ENCODE measurements at regions not wholly inside any gene's neighbourhood (a gene's known extent, or its start where the extent isn't known, plus 50 kb on each side); places are given as distances from the start of the nearest gene placed in this dataset.

- H3K27me3 ChIP-seq (replicated peaks; ENCODE audit: control insufficient read depth, insufficient read depth, low read length) = no peaks in the 10 kb centered on the region
- no peak for DNase-seq (ENCODE audit: extremely low read depth, insufficient read length)
- H3K36me3 ChIP-seq (ENCODE audit: control insufficient read depth, insufficient read depth, low read length) = no peaks in the 10 kb centered on the region
- H3K4me3 ChIP-seq (replicated peaks; ENCODE audit: low read depth, low read length) = no peak overlapping the region
- no peak for TF ChIP-seq CTCF (IDR thresholded peaks at IDR 0.05; ENCODE audit: insufficient read depth, low read length, poor library complexity, severe bottlenecking)
Measured at GRCh38 chr3:110026421-110026820, 689.1 kb upstream of the DPPA4 start.

GRCh38 chr3:110027446-110028080, 690.2 kb upstream of the DPPA4 start:
- Histone ChIP-seq H3K36me3 (ENCODE audit: control insufficient read depth, insufficient read depth, low read length) (no peaks in the 10 kb centered on the region), H3K4me3 (replicated peaks; ENCODE audit: low read depth, low read length) (no peak overlapping the region), H3K27me3 (replicated peaks; ENCODE audit: control insufficient read depth, insufficient read depth, low read length) (no peaks in the 10 kb centered on the region)
- DNase-seq (ENCODE audit: extremely low read depth, insufficient read length) = no peak
- TF ChIP-seq CTCF (IDR thresholded peaks at IDR 0.05; ENCODE audit: insufficient read depth, low read length, poor library complexity, severe bottlenecking) = no peak

GRCh38 chr3:110031975-110032374, 694.6 kb upstream of the DPPA4 start:
- DNase-seq (ENCODE audit: extremely low read depth, insufficient read length) = no peak
- no peak for TF ChIP-seq CTCF (IDR thresholded peaks at IDR 0.05; ENCODE audit: insufficient read depth, low read length, poor library complexity, severe bottlenecking)
- Histone ChIP-seq H3K4me3 (replicated peaks; ENCODE audit: low read depth, low read length) (no peak overlapping the region), H3K27me3 (replicated peaks; ENCODE audit: control insufficient read depth, insufficient read depth, low read length) (no peaks in the 10 kb centered on the region), H3K36me3 (ENCODE audit: control insufficient read depth, insufficient read depth, low read length) (no peaks in the 10 kb centered on the region)

GRCh38 chr3:110059431-110059830, 722.1 kb upstream of the DPPA4 start:
- H3K36me3 ChIP-seq (ENCODE audit: control insufficient read depth, insufficient read depth, low read length) = no peaks in the 10 kb centered on the region
- no peaks in the 10 kb centered on the region for H3K27me3 ChIP-seq (replicated peaks; ENCODE audit: control insufficient read depth, insufficient read depth, low read length)
- no peak overlapping the region for H3K4me3 ChIP-seq (replicated peaks; ENCODE audit: low read depth, low read length)
- TF ChIP-seq CTCF (IDR thresholded peaks at IDR 0.05; ENCODE audit: insufficient read depth, low read length, poor library complexity, severe bottlenecking) = no peak
- no peak for DNase-seq (ENCODE audit: extremely low read depth, insufficient read length)

- no peak for DNase-seq (ENCODE audit: extremely low read depth, insufficient read length)
- H3K36me3 ChIP-seq (ENCODE audit: control insufficient read depth, insufficient read depth, low read length) = no peaks in the 10 kb centered on the region
- TF ChIP-seq CTCF (IDR thresholded peaks at IDR 0.05; ENCODE audit: insufficient read depth, low read length, poor library complexity, severe bottlenecking) = no peak
Measured at GRCh38 chr3:110062716-110063115, 725.4 kb upstream of the DPPA4 start.

GRCh38 chr3:110063178-110063577, 725.8 kb upstream of the DPPA4 start:
- Histone ChIP-seq H3K36me3 (ENCODE audit: control insufficient read depth, insufficient read depth, low read length) (no peaks in the 10 kb centered on the region), H3K27me3 (replicated peaks; ENCODE audit: control insufficient read depth, insufficient read depth, low read length) (no peaks in the 10 kb centered on the region), H3K4me3 (replicated peaks; ENCODE audit: low read depth, low read length) (no peak overlapping the region)
- no peak for TF ChIP-seq CTCF (IDR thresholded peaks at IDR 0.05; ENCODE audit: insufficient read depth, low read length, poor library complexity, severe bottlenecking)
- no peak for DNase-seq (ENCODE audit: extremely low read depth, insufficient read length)

More at GRCh38 chr3:110062716-110063115, 725.4 kb upstream of the DPPA4 start:
- no peak overlapping the region for H3K4me3 ChIP-seq (replicated peaks; ENCODE audit: low read depth, low read length)
- H3K27me3 ChIP-seq (replicated peaks; ENCODE audit: control insufficient read depth, insufficient read depth, low read length) = no peaks in the 10 kb centered on the region
